ENCODE measurements at regions not wholly inside any gene's neighbourhood (a gene's known extent, or its start where the extent isn't known, plus 50 kb on each side); places are given as distances from the start of the nearest gene placed in this dataset.
"Not testable (repeated sequence)": the region's sequence is repeated elsewhere in the genome, so short reads cannot be mapped to it uniquely, and the experiment has no call there.

- no peak for DNase-seq (ENCODE audit: low spot score)
Observed at GRCh38 chr15:98326804-98327203, 321.5 kb upstream of the IGF1R start.

GRCh38 chr15:98330258-98330657 lies 318.1 kb upstream of the IGF1R start:
- DNase-seq (ENCODE audit: low spot score) = no peak

- DNase-seq (ENCODE audit: low spot score) = no peak
Observed at GRCh38 chr15:98330692-98331435, 317.5 kb upstream of the IGF1R start.

- no peak for DNase-seq (ENCODE audit: low spot score)
Observed at GRCh38 chr15:98331676-98332075, 316.7 kb upstream of the IGF1R start.

- no peak for DNase-seq (ENCODE audit: low spot score)
Observed at GRCh38 chr15:98333251-98333650, 315.1 kb upstream of the IGF1R start.

- DNase-seq (ENCODE audit: low spot score) = no peak
Observed at GRCh38 chr15:98342911-98343310, 305.4 kb upstream of the IGF1R start.

GRCh38 chr15:98344591-98344990 lies 303.7 kb upstream of the IGF1R start:
- no peak for DNase-seq (ENCODE audit: low spot score)

GRCh38 chr15:98347001-98347400 lies 301.3 kb upstream of the IGF1R start:
- DNase-seq (ENCODE audit: low spot score) = no peak

- DNase-seq (ENCODE audit: low spot score) = no peak
Observed at GRCh38 chr15:98347866-98348265, 300.5 kb upstream of the IGF1R start.

GRCh38 chr15:98350276-98350675 lies 298.1 kb upstream of the IGF1R start:
- no peak for DNase-seq (ENCODE audit: low spot score)

- not testable (repeated sequence) for DNase-seq (ENCODE audit: low spot score)
Observed at GRCh38 chr15:98358274-98358673, 290.1 kb upstream of the IGF1R start.

GRCh38 chr15:98358971-98359370 lies 289.4 kb upstream of the IGF1R start:
- no peak for DNase-seq (ENCODE audit: low spot score)

GRCh38 chr15:98363416-98363815 lies 284.9 kb upstream of the IGF1R start:
- DNase-seq (ENCODE audit: low spot score) = no peak

GRCh38 chr15:98363955-98364354 lies 284.4 kb upstream of the IGF1R start:
- no peak for DNase-seq (ENCODE audit: low spot score)

GRCh38 chr15:98369081-98369716 lies 279.1 kb upstream of the IGF1R start:
- no peak for DNase-seq (ENCODE audit: low spot score)

GRCh38 chr15:98375513-98376340 lies 272.6 kb upstream of the IGF1R start:
- no peak for DNase-seq (ENCODE audit: low spot score)

GRCh38 chr15:98380721-98381120 lies 267.6 kb upstream of the IGF1R start:
- DNase-seq (ENCODE audit: low spot score) = no peak

GRCh38 chr15:98381446-98381845 lies 266.9 kb upstream of the IGF1R start:
- no peak for DNase-seq (ENCODE audit: low spot score)

- no peak for DNase-seq (ENCODE audit: low spot score)
Observed at GRCh38 chr15:98382139-98382538, 266.2 kb upstream of the IGF1R start.

- no peak for DNase-seq (ENCODE audit: low spot score)
Observed at GRCh38 chr15:98383571-98383970, 264.8 kb upstream of the IGF1R start.

GRCh38 chr15:98384328-98385029 lies 263.9 kb upstream of the IGF1R start:
- no peak for DNase-seq (ENCODE audit: low spot score)

- DNase-seq (ENCODE audit: low spot score) = no peak
Observed at GRCh38 chr15:98385752-98386381, 262.5 kb upstream of the IGF1R start.
